HG03432 (cell line): ENCODE measurements at regions not wholly inside any gene's neighbourhood (a gene's known extent, or its start where the extent isn't known, plus 50 kb on each side); places are given as distances from the start of the nearest gene placed in this dataset.
A peak's percentile ranks its signal among the peaks of the same experiment; 100 is the strongest.
"Not testable (repeated sequence)": the region's sequence is repeated elsewhere in the genome, so short reads cannot be mapped to it uniquely, and the experiment has no call there.

Source experiments
- ATAC-seq: cut with Tn5 transposase; IDR thresholded peaks from one replicate; pipeline ENCODE4 v1.9.1; 2021; ENCODE audit warnings: mild to moderate bottlenecking, moderate library complexity; ENCODE audit not compliant: unreplicated experiment

- no peak for ATAC-seq
Observed at GRCh38 chr2:207216457-207216856, 50.7 kb upstream of the KLF7 start.

GRCh38 chr2:207217442-207217841 lies 51.7 kb upstream of the KLF7 start:
- ATAC-seq = no peak

- no peak for ATAC-seq
Observed at GRCh38 chr2:207219081-207219630, 53.4 kb upstream of the KLF7 start.

GRCh38 chr2:207219676-207220501 lies 54.1 kb upstream of the KLF7 start:
- ATAC-seq = no peak

- no peak for ATAC-seq
Observed at GRCh38 chr2:207221731-207222130, 56.0 kb upstream of the KLF7 start.

- peak; percentile 95 for ATAC-seq
Observed at GRCh38 chr2:207223051-207223450, 57.3 kb upstream of the KLF7 start.

GRCh38 chr2:207224381-207224780 lies 58.6 kb upstream of the KLF7 start:
- no peak for ATAC-seq

GRCh38 chr2:207224791-207225482 lies 59.2 kb upstream of the KLF7 start:
- no peak for ATAC-seq

GRCh38 chr2:207225773-207226172 lies 60.0 kb upstream of the KLF7 start:
- no peak for ATAC-seq

- no peak for ATAC-seq
Observed at GRCh38 chr2:207226243-207226642, 60.5 kb upstream of the KLF7 start.

GRCh38 chr2:207226671-207227061 lies 60.9 kb upstream of the KLF7 start:
- ATAC-seq = no peak

GRCh38 chr2:207227062-207227748 lies 61.5 kb upstream of the KLF7 start:
- no peak for ATAC-seq

GRCh38 chr2:207227749-207228145 lies 62.0 kb upstream of the KLF7 start:
- ATAC-seq = no peak

GRCh38 chr2:207228402-207228801 lies 62.7 kb upstream of the KLF7 start:
- no peak for ATAC-seq

GRCh38 chr2:207229161-207229560 lies 63.4 kb upstream of the KLF7 start:
- ATAC-seq = no peak

GRCh38 chr2:207230261-207231105 lies 64.7 kb upstream of the KLF7 start:
- peak; percentile 32 for ATAC-seq

GRCh38 chr2:207231106-207231865 lies 65.5 kb upstream of the KLF7 start:
- ATAC-seq = no peak

GRCh38 chr2:207231967-207232366 lies 66.2 kb upstream of the KLF7 start:
- no peak for ATAC-seq

GRCh38 chr2:207233141-207233540 lies 67.4 kb upstream of the KLF7 start:
- not testable (repeated sequence) for ATAC-seq

- ATAC-seq = no peak
Observed at GRCh38 chr2:207233731-207234130, 68.0 kb upstream of the KLF7 start.
